HAP-1 (cell line): ENCODE measurements at regions not wholly inside any gene's neighbourhood (a gene's known extent, or its start where the extent isn't known, plus 50 kb on each side); places are given as distances from the start of the nearest gene placed in this dataset.

Experiments used
- DNase-seq, 2 experiments: peaks; one replicate each; pipeline ENCODE4 v3.0.0-alpha.2; 2016 to 2020; ENCODE audit warnings: low spot score in 2 of 2
- H3K27me3 ChIP-seq: fragments of 250-450 bp; sonication (Bioruptor Pico); 2 replicates; pipeline ENCODE4 v1.5.1; 2020; ENCODE audit warnings: low read depth, mild to moderate bottlenecking, moderate library complexity
- H3K36me3 ChIP-seq: fragments of 250-450 bp; sonication (Bioruptor Pico); replicated peaks from 2 replicates; pipeline ENCODE4 v1.5.1; 2020; ENCODE audit warnings: mild to moderate bottlenecking
- H3K4me1 ChIP-seq: fragments of 250-450 bp; sonication (Bioruptor Pico); 2 replicates; pipeline ENCODE4 v1.5.1; 2020; ENCODE audit warnings: mild to moderate bottlenecking
- H3K4me3 ChIP-seq: fragments of 250-450 bp; sonication (Bioruptor Pico); 2 replicates; pipeline ENCODE4 v1.5.1; 2020; ENCODE audit warnings: mild to moderate bottlenecking, moderate library complexity
- H3K9me3 ChIP-seq: fragments of 250-450 bp; sonication (Bioruptor Pico); 2 replicates; pipeline ENCODE4 v1.5.1; 2020; ENCODE audit warnings: mild to moderate bottlenecking, moderate library complexity
- in situ Hi-C: fragments of 300-500 bp; cut with MboI; formaldehyde crosslinking; loops from 3 replicates; pipeline ENCODE4 v1.14.3; 2020; ENCODE audit warnings: low sequenced_read_pairs, inconsistent platforms, mixed read lengths

- H3K9me3 ChIP-seq, result no peaks in the 10 kb centered on the region
- in situ Hi-C loops, result no loop called here
Measured at GRCh38 chr18:68085251-68085650, 568.7 kb upstream of the DSEL start.

GRCh38 chr18:68083776-68084175 is 567.3 kb upstream of the DSEL start:
- no peaks in the 10 kb centered on the region for H3K27me3 ChIP-seq
- in situ Hi-C loops, result no loop called here
- no peak for DNase-seq
- no peaks in the 10 kb centered on the region for H3K9me3 ChIP-seq
- H3K4me1 ChIP-seq, result no peaks in the 10 kb centered on the region
- no peaks in the 10 kb centered on the region for H3K36me3 ChIP-seq
- no peak overlapping the region for H3K4me3 ChIP-seq

More at GRCh38 chr18:68085251-68085650, 568.7 kb upstream of the DSEL start:
- H3K4me3 ChIP-seq, result no peak overlapping the region
- H3K4me1 ChIP-seq, result no peaks in the 10 kb centered on the region
- no peaks in the 10 kb centered on the region for H3K27me3 ChIP-seq
- no peaks in the 10 kb centered on the region for H3K36me3 ChIP-seq
- DNase-seq, result no peak

- Histone ChIP-seq H3K36me3 (no peaks in the 10 kb centered on the region), H3K4me1 (no peaks in the 10 kb centered on the region), H3K4me3 (no peak overlapping the region), H3K27me3 (no peaks in the 10 kb centered on the region), H3K9me3 (no peaks in the 10 kb centered on the region)
- in situ Hi-C loops, result no loop called here
- no peak for DNase-seq
Measured at GRCh38 chr18:68083131-68083530, 566.6 kb upstream of the DSEL start.

- no peaks in the 10 kb centered on the region for H3K36me3 ChIP-seq
- H3K27me3 ChIP-seq, result no peaks in the 10 kb centered on the region
- in situ Hi-C loops, result no loop called here
- DNase-seq, result no peak
- no peak overlapping the region for H3K4me3 ChIP-seq
- no peaks in the 10 kb centered on the region; the same call in 1 of the 2 replicates for H3K9me3 ChIP-seq
- H3K4me1 ChIP-seq, result no peaks in the 10 kb centered on the region; the same call in 1 of the 2 replicates
Measured at GRCh38 chr18:68072744-68073143, 556.2 kb upstream of the DSEL start.

- Histone ChIP-seq H3K4me3 (no peak overlapping the region), H3K4me1 (no peaks in the 10 kb centered on the region), H3K27me3 (no peaks in the 10 kb centered on the region), H3K36me3 (no peaks in the 10 kb centered on the region), H3K9me3 (no peaks in the 10 kb centered on the region)
- DNase-seq, result no peak
- in situ Hi-C loops, result no loop called here
Measured at GRCh38 chr18:68060871-68061270, 544.4 kb upstream of the DSEL start.

- no peaks in the 10 kb centered on the region for H3K27me3 ChIP-seq
- DNase-seq, result no peak
- H3K36me3 ChIP-seq, result no peaks in the 10 kb centered on the region
- H3K9me3 ChIP-seq, result no peaks in the 10 kb centered on the region
- in situ Hi-C loops, result no loop called here
- no peak overlapping the region for H3K4me3 ChIP-seq
- H3K4me1 ChIP-seq, result peaks cover under 1% of the 10 kb centered on the region
Measured at GRCh38 chr18:68056936-68057335, 540.4 kb upstream of the DSEL start.

- H3K4me3 ChIP-seq, result no peak overlapping the region
- H3K4me1 ChIP-seq, result peaks cover 12% of the 10 kb centered on the region
- H3K9me3 ChIP-seq, result no peaks in the 10 kb centered on the region
- no peaks in the 10 kb centered on the region for H3K36me3 ChIP-seq
- in situ Hi-C loops, result no loop called here
- DNase-seq, result no peak
- H3K27me3 ChIP-seq, result no peaks in the 10 kb centered on the region
Measured at GRCh38 chr18:68054669-68055068, 538.1 kb upstream of the DSEL start.

- no peak for DNase-seq
- in situ Hi-C loops, result no loop called here
Measured at GRCh38 chr18:68053290-68053689, 536.8 kb upstream of the DSEL start.

GRCh38 chr18:68041327-68041726 is 524.8 kb upstream of the DSEL start:
- Histone ChIP-seq H3K36me3 (no peaks in the 10 kb centered on the region), H3K4me3 (no peak overlapping the region), H3K27me3 (no peaks in the 10 kb centered on the region), H3K9me3 (no peaks in the 10 kb centered on the region), H3K4me1 (no peaks in the 10 kb centered on the region)
- DNase-seq, result no peak
- in situ Hi-C loops, result no loop called here

More at GRCh38 chr18:68053290-68053689, 536.8 kb upstream of the DSEL start:
- no peaks in the 10 kb centered on the region for H3K36me3 ChIP-seq
- H3K4me3 ChIP-seq, result no peak overlapping the region
- no peaks in the 10 kb centered on the region for H3K9me3 ChIP-seq
- H3K27me3 ChIP-seq, result no peaks in the 10 kb centered on the region
- H3K4me1 ChIP-seq, result peaks cover 12% of the 10 kb centered on the region

GRCh38 chr18:68040198-68040597 is 523.7 kb upstream of the DSEL start:
- Histone ChIP-seq H3K4me3 (no peak overlapping the region), H3K9me3 (no peaks in the 10 kb centered on the region), H3K4me1 (no peaks in the 10 kb centered on the region), H3K27me3 (no peaks in the 10 kb centered on the region), H3K36me3 (no peaks in the 10 kb centered on the region)
- in situ Hi-C loops, result no loop called here
- DNase-seq, result no peak

GRCh38 chr18:68035774-68036522 is 519.4 kb upstream of the DSEL start:
- in situ Hi-C loops, result no loop called here
- H3K9me3 ChIP-seq, result no peaks in the 10 kb centered on the region
- DNase-seq, result no peak
- no peaks in the 10 kb centered on the region for H3K27me3 ChIP-seq
- no peaks in the 10 kb centered on the region for H3K36me3 ChIP-seq
- no peaks in the 10 kb centered on the region for H3K4me1 ChIP-seq
- no peak overlapping the region for H3K4me3 ChIP-seq

GRCh38 chr18:68034296-68034695 is 517.8 kb upstream of the DSEL start:
- H3K36me3 ChIP-seq, result no peaks in the 10 kb centered on the region
- no peak for DNase-seq
- no peaks in the 10 kb centered on the region for H3K4me1 ChIP-seq
- in situ Hi-C loops, result no loop called here
- H3K27me3 ChIP-seq, result no peaks in the 10 kb centered on the region
- H3K4me3 ChIP-seq, result no peak overlapping the region
- no peaks in the 10 kb centered on the region for H3K9me3 ChIP-seq

GRCh38 chr18:68033466-68033865 is 516.9 kb upstream of the DSEL start:
- H3K4me3 ChIP-seq, result no peak overlapping the region
- H3K36me3 ChIP-seq, result no peaks in the 10 kb centered on the region
- in situ Hi-C loops, result no loop called here
- no peaks in the 10 kb centered on the region for H3K4me1 ChIP-seq
- H3K9me3 ChIP-seq, result no peaks in the 10 kb centered on the region
- no peak for DNase-seq
- H3K27me3 ChIP-seq, result no peaks in the 10 kb centered on the region

GRCh38 chr18:68024716-68025115 is 508.2 kb upstream of the DSEL start:
- no peaks in the 10 kb centered on the region for H3K36me3 ChIP-seq
- in situ Hi-C loops, result no loop called here
- no peaks in the 10 kb centered on the region for H3K9me3 ChIP-seq
- H3K27me3 ChIP-seq, result no peaks in the 10 kb centered on the region
- DNase-seq, result no peak
- no peaks in the 10 kb centered on the region for H3K4me1 ChIP-seq
- no peak overlapping the region for H3K4me3 ChIP-seq

- no peak overlapping the region for H3K4me3 ChIP-seq
- no peak for DNase-seq
- no peaks in the 10 kb centered on the region for H3K9me3 ChIP-seq
- H3K27me3 ChIP-seq, result no peaks in the 10 kb centered on the region
- H3K36me3 ChIP-seq, result no peaks in the 10 kb centered on the region
- no peaks in the 10 kb centered on the region for H3K4me1 ChIP-seq
- in situ Hi-C loops, result no loop called here
Measured at GRCh38 chr18:68017385-68017784, 500.9 kb upstream of the DSEL start.
